Umbilical cord (tissue), 1 donor: ENCODE measurements at regions not wholly inside any gene's neighbourhood (a gene's known extent, or its start where the extent isn't known, plus 50 kb on each side); places are given as distances from the start of the nearest gene placed in this dataset.
A peak's percentile ranks its signal among the peaks of the same experiment; 100 is the strongest.
"Not testable (repeated sequence)": the region's sequence is repeated elsewhere in the genome, so short reads cannot be mapped to it uniquely, and the experiment has no call there.

Experiments
- DNase-seq: peaks from one replicate; pipeline ENCODE4 v3.0.0-alpha.2; 2015; ENCODE audit warnings: low spot score

DNA sequence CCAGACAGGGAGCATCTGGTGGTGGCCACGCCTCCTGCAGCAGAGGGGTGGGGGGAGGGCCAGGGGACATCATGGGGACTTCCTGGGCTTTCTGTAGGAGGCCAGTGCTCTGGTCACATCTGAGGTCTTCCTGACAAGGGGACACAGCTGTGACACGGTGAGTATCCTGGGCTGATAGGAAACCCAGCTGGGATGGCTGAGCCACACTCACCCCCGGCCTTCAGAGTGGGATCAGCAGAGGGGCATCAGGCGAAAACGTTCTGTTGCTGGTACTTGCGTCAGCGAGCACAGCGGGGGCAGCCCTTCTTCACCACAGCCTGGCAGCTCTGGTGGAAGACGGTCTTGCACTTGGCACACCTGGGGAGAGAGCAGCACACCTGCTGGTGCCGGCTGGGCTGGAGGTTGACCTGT, 122.9 kb upstream of the SMURF2 start:
- no peak for DNase-seq

- DNase-seq, result no peak
Measured at GRCh38 chr17:64784353-64785010, 122.4 kb upstream of the SMURF2 start.

- no peak for DNase-seq
Measured at GRCh38 chr17:64783556-64784352, 121.6 kb upstream of the SMURF2 start.

DNA sequence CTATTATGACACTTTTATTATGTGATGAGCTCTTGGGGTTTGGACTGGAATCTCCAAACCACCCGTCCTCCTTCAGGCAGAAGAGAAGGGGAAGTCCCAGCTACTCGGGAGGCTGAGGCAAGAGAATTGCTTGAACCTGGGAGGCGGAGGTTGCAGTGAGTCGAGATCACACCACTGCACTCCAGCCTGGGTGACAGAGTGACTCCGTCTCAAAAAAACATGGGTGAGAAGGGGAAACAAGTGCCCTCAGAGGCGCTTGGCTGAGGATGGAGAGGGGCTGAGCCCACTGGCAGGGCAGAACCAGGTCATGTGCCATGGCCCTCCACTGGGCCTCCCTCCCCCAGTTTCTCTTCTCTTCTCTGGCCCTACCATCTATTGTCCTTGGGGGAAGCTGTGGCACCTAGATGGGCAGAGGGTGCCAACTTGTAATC, 120.9 kb upstream of the SMURF2 start:
- no peak for DNase-seq

DNA sequence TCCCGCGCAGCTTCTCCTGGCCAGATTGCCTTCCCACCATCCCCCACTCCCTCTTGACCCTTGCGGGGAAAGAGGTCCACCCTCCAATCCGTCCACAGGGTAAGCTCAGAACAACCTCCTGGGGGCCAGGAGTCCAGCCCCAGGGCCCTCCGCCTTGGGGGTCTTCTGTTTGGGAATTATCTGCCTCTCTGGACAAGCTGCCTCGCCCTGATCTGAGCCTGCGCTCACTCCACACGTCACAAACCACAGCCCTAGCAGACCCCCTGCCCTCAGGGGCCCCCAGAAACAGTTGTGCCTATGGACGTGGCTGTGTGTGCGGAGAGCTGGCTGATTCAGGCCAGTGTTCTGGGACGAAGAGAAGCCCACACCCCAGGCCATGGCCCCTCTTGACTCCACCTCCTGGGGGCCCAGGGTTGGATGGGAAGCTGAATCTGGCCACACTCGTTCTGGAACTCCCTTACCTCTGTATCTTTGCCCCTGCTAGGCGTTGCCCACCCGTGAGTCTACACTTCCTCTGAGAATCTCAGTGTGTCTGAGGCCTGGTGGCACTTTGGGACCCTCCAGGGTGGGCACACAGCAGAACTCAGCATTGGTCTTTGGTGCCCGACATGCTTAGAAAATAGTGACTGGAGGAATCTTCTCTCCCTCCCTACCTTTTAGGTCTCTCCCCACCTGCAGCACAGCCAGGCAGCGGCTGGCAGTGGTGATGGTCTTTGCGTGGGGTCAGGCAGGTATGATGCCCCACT, 119.9 kb upstream of the SMURF2 start:
- no peak for DNase-seq

- DNase-seq, result peak; percentile 33
Measured at GRCh38 chr17:64781014-64781756, 119.1 kb upstream of the SMURF2 start.

DNA sequence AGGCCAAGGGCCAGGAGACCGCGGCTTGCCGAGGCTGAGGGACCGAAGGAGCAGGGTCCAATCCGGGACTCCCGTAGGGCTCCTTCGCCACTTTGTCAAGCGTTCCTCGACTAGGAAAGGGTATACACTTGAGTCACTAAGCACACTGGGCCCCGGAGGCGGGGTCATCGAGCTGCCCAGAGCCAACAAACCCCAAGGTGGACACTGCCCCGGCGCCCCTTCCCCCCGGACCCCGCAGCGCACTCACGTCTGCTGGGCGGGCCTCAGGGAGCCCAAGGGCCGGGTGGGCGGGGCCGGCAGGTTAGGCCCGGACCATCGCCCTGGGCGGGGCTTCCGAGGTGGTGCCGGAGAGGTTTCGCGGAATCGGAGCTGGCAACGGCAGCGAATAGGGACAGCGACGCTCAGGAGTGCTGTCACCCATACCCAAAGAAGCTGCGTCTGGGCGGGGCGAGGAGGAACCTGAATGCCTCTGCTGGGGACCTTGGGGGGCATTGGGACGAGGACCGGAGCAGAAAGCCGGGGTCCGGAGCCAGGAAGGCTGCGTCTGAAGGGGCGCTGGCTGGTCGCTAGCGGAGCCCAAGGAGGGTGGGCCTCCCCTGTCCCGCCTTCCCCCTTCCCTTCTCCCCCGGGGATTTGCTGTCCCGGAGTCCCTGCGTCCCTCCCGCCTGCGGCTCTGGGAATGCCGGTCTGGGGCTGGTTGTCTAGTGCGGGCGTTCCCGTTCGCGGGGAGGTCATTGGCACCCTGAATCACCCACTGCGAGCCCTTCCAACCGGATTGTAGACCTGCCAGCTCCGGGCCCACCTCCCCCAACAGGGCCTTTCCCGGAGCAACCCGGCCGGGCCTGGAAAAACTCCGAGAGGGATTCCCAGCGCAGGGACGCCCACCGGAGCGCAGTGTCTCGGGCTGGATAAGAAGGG, 118.2 kb upstream of the SMURF2 start:
- DNase-seq, result peak; percentile 58

GRCh38 chr17:64779376-64780095, 117.4 kb upstream of the SMURF2 start:
- no peak for DNase-seq

- DNase-seq, result not testable (repeated sequence)
Measured at GRCh38 chr17:64779098-64779375, 116.9 kb upstream of the SMURF2 start.

DNA sequence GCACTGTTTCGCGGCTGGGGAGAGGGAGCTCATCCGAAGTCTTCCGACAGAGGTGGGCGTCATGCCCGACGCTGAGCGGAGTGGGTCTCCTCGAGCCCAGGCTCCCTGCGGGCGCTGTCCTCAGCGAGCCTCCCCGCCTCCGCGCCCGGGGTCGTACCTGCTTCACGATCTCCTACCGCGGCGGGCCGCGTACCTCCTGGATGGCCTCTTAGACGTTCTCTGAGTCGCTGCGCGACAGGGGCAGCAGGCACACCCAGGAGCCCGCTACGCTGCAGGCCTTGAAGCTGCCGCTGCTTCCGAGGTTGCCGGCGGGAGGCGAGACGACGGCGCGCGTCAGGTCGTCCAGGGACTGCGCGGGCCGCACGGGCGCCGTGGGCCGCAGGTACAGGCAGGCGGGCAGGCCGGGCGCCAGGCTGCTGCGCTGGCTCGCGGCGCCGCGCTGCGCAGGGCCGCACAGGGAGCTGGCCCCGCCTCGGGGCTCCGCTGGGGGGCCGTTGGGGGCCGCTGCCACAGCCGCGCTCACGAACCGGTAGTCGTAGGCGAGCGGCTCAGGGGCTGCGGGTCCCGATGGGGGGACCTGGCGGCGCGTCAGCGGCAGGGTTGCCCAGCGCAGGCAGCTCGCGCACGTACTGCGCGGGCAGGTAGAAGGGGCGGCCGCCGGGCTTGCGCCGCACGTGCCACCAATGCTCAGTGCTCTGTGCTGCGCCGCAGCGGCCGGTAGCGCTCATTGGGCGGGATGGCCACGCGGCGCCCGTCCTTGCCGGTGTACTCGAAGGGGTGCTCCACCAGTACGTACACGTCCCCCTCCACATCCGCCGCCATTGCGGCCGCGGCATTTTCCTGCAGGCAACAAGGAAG, 116.4 kb upstream of the SMURF2 start:
- no peak for DNase-seq

DNA sequence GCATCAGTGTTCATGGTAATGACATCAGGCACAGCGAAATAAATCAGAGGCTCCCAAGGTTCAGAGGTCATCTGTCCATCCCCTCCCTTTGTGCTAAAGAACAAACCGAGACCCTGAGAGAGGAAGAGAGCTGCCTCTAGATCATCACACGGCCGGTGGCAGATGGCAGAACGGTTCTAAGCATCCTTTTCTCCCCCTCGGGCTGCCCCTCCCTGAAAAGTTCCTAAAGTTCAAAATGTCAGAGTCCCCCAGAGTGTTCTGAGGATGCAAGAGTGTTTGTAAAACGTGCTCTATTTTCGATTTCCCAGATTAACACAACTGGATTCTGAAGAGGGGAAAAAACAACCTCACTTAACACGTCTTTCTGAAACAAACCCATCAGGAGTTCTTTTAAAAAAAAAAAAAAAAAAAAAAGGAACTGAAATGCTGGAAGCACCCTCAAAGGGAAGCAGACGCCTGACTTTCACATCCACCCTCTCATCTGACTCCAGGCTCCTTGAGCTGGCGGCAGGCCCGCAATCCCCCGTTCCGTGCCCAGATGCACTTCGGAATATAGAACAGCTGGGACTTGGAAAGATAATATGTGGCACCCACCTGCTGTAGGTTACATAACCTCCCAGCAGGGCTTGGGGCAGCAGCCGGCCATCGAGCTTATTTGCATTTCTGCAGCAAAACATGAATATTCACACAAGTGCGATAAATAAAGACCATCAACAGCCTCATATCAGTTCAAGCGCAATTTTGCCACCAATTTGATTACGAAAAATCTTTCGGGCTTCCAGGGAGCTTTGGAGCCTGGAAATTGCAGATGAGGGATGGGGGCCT, 115.5 kb upstream of the SMURF2 start:
- DNase-seq, result peak; percentile 35

DNA sequence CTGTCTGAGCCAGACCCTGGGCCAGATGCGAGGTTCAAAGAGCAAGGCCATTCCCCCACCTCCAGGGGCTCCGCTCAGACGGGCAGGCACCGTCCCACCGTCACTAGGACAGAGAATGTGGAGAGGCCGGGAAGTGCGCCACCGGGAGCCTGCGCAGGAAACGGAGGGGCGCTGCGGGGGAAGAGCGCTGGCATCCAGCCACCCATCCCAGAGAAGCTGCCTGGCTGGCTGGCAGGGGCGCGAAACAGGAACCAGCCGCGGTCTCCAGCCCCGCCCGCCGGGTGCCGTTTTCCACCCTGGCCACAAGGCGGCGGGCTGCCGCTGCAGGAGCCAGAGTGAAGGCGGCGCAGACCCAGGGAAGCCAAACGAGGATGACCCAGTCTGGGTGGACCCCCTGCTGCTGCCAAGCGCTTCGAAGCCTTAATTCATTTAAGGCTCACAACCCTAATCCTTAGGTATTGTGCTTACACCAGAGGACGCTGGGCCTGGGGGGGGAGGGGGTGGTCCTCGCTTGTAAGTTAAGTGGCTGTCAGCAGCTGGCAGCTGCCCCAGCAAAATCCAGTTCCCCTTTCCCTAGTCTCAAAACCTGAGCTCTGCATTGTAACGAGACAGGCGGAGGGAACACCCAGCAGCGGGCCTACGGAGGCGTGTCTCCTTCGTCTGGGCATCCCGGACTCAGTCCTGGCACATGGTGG, 114.8 kb upstream of the SMURF2 start:
- peak; percentile 89 for DNase-seq

DNA sequence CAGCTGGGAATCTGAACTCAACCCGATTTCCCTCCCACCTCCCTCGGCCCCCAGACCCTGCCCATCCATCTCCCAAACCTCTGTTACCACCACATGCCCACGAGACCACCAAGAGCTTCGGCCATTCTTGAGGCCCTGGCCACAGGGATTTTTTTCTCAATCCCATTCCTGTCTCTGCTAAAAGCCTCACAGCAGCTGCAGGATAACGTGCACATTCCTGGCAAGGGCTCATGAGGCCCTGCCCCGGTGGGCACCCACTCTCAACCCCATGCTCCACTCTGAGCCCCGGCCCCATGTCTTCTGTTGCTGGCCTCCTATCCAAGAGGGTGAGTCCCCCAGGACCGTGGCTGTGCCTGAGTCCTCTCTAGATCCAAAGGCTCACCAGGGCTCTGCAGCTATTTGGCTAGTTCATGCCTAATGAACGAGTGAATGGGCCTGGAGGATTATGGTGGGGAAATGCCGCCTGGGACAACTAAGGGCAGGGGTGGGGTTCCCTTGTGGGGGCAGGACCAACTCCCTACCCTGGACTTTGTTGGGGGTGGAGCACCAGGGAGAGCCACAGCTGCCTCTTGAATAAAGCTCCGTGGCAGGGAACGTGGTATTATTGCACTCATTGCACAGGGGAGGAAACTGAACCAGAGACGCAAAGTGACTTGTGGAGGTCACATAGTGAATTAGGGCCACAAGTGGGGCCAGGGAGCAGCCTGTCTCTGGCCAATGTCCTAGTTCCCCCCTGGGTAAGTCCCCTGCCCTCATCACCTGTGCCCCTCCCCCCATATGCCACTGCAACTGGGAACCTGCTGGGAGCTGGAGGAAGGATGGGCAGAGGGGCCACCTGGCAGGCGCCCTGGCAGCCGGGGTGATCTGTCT, 113.8 kb upstream of the SMURF2 start:
- no peak for DNase-seq

DNA sequence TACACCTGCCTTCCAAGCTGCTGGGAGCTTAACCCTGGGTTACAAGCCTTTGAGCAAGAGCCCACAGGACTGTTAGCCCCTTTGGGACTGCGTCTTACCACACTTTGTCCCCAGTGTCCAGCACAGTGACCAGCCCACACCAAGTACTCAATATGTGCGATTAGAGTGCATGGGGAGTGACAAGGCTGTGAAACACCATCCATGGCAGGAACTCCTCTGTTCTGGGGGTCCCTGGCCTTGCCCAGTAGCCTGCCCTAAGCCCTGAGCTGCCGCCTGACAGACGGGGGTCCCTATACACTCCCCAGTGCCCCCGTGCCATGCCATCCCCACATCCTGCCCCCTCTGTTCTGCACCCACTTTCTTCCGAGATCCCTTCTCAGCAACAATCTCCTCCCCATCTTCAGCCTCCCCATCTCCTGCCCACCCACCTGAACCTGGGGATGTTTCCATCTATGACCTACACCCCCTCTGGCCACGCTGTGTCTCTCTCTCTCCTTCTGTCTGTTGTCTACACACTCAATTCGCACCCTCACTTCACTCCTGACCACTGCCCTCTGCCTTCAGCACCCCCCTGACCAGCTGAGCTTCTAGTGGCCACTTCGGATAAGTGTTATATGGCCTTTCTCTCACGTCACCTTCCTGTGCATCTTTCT, 112.9 kb upstream of the SMURF2 start:
- no peak for DNase-seq

- DNase-seq, result peak; percentile 41
Measured at GRCh38 chr17:64773836-64774761, 112.0 kb upstream of the SMURF2 start.
